Stimulated activated CD4-positive, alpha-beta T cell treated with anti-CD3 and anti-CD28 coated beads, Interleukin-2, amount 100 ng/mL, for 4 hours (primary cell): ENCODE measurements at regions not wholly inside any gene's neighbourhood (a gene's known extent, or its start where the extent isn't known, plus 50 kb on each side); places are given as distances from the start of the nearest gene placed in this dataset.

Experiments used
- DNase-seq: peaks from one replicate; pipeline ENCODE4 v3.0.0-alpha.2; 2020; ENCODE audit warnings: low read depth

DNA sequence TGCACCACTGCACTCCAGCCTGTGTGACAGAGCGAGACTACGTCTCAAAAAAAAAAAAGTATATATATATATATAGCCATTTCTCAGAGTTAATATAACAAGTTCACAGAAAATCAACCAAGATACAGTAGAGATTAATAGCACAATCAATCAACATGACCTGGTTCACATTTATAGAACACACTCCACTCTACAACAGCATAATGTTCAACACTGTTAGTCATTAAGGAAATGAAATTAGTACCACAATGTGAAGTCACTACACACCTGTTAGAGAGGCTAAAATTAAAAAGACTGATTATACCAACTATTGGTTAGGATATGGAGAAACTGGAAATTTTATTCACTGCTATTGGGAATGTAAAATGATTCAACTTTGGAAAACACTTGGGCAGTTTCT, 387.7 kb downstream of the QKI start:
- DNase-seq = no peak

- DNase-seq = no peak
Observed at GRCh38 chr6:163797296-163797845, 382.9 kb downstream of the QKI start.

DNA sequence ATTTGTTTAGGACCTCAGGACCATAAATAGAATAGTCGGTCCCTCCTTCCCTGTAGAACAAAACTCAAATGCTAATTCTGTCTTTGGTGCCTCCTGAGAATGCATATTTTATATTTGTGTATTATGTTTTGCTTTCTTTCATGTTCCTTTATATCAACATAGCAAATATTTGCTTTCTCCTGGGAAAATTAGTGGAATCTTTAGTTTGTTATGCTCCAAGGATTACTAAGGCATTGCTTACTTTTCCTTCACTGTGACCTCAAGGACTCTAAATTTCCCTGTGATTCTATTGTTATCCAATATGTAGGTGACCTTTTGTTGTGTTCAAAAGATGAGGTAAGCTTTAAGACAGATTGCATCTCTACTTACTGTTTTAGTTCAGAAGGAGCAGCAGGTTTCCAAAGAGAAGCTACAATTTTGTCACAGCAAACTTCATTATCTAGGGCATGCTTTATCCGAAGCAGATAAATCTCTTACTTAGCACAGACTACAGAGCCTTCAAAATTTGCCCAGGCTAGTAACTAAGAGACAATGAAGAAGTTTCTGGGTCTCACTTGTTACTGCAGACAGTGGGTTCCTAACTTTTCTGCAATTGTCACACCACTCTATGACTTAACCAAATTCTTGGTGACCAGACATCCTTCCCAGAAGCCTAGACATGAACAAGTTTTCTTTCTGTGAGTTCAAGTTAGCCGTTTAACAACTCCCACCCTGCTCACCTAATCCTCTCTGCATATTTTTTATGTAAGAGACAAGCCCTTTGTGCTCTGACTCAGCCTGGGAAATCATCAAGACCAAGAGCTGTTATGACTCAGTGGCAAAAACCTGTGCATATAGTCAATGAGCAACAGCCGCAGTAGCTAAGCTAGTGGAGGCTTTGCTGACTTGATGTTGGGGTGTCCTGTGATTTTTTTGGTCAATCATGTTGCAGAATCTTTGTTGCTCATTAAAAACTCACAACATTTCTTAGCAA, 378.8 kb downstream of the QKI start:
- no peak for DNase-seq

DNA sequence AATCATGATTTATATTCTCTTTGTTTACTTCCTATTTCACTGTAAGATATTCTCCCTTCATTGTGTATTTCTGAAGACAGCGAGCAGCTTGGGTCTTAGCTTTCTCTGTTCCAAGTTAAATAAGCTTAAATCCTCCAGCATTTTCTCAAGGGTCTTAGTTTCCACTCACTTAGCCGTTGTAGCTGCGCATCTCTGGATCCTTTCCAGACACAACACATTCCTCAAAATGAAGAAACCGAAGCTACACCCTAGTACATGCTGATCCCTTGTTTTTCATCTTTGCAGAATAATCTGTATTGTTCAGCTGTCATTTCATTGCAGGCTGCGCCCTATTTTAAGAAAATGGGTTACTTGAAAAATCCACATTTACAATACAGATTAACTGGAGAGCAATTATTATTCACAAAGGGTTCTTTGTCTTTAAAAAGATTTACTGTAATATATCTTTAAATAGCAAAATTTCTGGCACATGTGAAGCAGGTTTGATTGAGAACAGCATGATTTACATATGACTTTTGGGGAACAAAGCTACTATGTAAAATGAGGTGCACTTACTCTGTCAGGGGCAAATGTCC, 375.8 kb downstream of the QKI start:
- DNase-seq = no peak

DNA sequence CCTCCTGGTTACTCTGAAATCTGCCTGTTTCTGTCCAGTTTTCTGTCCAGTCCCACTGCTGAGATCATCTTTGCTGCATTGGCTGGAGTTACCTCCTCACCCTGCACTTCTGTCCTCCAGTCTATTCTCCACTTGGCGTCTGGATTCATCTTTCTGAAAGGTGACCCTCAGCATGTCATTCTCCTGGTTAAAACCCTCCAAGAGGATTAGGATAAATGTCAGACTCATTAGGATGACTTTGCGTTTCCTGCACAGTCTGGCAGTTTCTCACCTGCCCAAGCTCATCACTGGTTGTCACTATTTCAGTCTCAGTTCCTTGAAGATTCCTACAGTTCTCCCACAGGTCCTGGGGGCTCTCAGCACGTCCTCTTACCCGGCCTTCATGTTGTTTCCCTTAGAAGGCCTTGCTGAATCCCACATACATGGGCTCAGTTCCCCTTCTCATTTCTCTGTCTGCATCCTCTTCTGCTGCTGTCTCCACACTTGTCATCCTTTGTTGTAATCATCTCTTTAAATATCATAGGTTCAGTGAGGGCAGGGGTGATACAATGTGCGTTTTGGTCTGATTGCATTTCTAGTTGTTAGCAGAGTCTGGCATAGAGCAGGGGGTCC, 374.8 kb downstream of the QKI start:
- no peak for DNase-seq

GRCh38 chr6:163786995-163787671, 372.6 kb downstream of the QKI start:
- DNase-seq = no peak

DNA sequence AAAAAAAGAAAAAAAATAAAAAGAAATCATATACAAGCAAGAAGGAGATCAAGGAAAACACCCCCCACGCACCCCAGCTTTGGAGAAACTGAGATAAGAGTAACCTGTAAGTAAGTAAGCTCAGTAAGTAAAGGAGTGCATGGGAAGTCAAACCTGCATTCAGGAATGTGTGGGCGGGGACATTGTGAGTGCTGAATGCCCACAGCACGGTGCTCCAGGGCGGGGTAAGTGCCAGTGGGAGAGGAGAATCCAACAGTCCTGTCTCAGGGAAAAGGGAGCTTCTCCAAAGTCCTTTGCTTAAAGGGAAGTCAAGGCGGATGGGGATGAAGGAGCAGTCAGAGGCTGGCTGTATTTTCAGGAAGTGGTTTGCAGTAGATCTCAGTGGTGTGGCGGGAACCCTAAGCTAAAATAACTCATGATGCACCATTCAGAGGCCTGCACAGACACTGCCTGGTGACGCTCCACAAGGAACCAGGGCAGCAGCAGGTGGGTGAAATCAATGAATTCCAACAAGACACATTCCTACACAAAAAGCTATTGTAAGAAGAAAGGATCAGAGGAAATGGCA, 368.0 kb downstream of the QKI start:
- no peak for DNase-seq

DNA sequence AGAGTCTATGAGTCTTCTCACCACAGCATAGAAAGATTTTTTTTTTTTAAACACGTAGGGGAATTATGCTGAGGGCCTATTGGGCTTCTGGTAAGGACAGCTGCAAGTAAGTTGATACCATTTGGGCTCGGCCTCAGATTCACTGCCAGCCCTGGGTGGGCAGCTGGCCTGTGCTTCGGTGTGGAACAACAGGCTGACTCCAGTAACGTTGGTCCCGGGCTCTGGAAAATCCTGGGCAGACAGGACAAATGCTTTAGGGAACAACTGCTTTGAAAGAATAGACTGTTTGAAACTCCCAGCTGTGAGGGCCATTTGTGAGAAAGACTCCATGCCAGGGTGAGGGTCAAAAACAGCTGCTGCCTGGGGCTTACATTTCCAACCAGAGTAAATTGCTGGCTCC, 366.5 kb downstream of the QKI start:
- no peak for DNase-seq

- no peak for DNase-seq
Observed at GRCh38 chr6:163779727-163780284, 365.3 kb downstream of the QKI start.

DNA sequence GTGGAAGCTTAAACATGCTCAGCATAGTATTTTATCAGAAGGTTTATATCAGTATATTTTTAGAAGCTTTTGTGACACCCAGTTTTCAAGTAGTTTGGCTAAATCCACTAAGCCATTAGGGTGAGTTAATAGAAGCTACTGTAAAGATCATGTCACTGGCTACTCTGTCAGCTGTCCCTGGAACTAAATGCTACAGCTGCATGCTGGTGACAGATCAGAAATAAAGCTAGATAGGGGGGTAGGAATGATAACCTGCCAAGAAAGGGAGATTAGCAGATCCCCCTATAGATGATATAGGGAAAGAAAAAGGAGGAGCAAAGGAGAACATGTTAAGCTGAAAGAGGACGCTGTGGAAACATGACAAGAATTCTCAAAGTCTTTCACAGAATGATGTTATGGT, 363.2 kb downstream of the QKI start:
- DNase-seq = no peak

- DNase-seq = no peak
Observed at GRCh38 chr6:163776906-163777686, 362.6 kb downstream of the QKI start.

GRCh38 chr6:163776196-163776905, 361.8 kb downstream of the QKI start:
- DNase-seq = no peak

- DNase-seq = no peak
Observed at GRCh38 chr6:163775313-163775712, 360.8 kb downstream of the QKI start.

- DNase-seq = no peak
Observed at GRCh38 chr6:163774485-163774884, 360.0 kb downstream of the QKI start.

DNA sequence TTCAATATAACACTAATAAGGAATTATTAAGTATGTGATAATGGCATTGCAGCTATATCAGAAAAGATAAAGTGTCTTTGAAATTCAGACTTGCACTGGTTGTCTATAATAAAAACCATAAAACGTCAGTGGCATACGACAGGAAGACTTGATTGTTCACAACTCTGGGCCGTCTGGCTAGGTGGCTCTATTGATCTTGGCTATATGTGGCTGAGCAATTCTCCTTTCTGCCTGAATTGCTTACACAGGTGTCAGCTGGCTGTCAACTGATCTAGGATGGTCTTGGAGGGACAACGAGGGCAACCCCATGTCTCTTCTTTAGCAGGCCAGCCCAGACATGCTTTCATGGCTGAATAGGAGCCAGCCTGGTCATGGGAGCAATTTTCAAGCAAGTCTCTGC, 359.1 kb downstream of the QKI start:
- no peak for DNase-seq

- DNase-seq = no peak
Observed at GRCh38 chr6:163772701-163773100, 358.2 kb downstream of the QKI start.

GRCh38 chr6:163771180-163771579, 356.7 kb downstream of the QKI start:
- DNase-seq = no peak

DNA sequence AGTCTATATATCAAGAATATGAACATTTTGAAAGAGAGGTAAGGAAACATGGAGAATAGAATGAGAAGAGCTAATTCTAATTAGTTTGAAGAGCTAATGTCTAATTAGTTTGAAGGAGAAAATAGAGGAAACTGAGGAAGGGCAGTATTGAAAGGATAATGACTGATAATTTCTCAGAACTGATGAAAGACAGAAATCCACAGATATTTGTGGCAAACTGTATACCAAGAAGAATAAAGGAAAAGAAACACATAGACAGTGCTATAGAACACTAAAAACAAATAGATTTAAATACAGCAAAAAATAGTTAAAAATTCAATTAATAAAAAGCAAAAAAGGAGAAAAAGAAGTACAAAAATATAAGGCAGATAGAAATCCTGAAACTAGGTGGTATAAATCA, 354.4 kb downstream of the QKI start:
- DNase-seq = no peak

DNA sequence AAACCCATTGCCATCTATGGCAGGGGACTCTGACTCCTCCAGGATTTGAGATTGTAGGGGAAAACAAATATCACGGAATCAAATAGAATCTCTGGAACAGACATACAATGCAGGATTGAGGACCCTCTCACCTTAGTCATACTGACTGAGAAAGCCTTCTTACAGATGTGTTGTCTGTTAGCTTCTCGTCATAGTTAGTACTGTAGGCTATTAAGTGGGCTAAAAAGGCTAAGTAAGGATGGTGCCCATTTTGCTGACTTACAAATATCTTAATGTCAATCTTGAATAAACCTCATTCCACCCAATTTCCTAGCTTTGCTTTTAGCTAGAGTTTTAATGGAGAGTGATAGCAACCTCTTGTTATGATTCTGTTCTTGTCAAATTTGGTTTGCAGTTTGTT, 352.4 kb downstream of the QKI start:
- no peak for DNase-seq

GRCh38 chr6:163765335-163765734, 350.8 kb downstream of the QKI start:
- no peak for DNase-seq
